ENCODE measurements at regions not wholly inside any gene's neighbourhood (a gene's known extent, or its start where the extent isn't known, plus 50 kb on each side); places are given as distances from the start of the nearest gene placed in this dataset.

DNA sequence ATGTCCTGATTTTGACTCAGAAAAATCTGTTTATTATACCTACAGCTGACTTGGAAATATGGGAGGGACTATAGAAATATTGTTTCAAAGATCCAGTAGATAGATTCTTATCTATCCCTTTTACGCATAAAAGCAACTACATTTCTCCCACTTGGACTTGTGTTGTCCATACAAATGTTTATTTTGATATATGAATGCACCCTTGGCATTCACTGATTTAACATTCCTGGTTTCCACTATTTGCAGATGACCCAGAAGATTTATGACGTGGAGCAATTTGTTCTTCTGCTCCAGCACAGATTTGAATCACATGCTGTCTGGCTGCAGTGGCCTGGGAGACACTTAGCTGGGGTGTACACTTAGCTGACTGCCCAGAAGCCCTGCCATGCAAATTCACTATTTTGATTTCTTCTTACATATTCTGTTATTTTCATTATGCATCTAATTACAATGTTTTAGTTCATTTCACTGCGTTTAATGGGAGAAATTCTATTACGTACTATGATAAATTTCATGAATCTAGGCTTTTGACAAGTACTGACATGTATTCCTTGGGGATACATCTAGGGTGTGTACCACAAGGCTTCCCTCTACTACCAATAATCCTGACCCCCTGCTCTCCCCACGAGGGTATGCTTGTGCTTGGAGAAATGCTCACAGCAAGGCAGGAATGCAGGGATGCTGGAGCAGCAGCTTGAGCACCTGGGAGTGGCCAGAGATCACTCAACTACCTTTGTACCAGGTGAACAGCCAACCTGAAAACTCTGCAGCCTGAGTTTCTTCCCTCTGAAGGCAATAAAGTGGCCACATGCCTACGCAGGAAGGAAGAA, 223.6 kb upstream of the TBL1XR1 start:
- no peak overlapping the region for H3K4me3 ChIP-seq (ENCODE audit: low read depth, low read length)
- no peak for DNase-seq (ENCODE audit: low read depth)

DNA sequence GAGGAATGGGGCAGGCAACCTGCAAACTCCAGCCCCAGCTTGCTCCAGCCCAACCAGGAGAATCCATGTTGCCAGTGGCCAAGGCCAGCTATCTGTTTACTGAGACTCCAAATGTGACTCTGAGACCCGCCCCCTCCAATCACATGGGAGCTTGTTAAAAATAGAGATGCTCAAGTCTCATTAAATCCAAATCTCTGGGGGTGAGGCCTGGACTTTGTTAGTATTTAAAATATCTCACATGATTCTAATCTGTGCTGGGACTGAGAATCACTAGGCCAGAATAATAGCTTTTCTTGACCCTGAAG, 224.2 kb upstream of the TBL1XR1 start:
- H3K4me3 ChIP-seq (ENCODE audit: low read depth, low read length) = no peak overlapping the region
- no peak for DNase-seq (ENCODE audit: low read depth)

DNA sequence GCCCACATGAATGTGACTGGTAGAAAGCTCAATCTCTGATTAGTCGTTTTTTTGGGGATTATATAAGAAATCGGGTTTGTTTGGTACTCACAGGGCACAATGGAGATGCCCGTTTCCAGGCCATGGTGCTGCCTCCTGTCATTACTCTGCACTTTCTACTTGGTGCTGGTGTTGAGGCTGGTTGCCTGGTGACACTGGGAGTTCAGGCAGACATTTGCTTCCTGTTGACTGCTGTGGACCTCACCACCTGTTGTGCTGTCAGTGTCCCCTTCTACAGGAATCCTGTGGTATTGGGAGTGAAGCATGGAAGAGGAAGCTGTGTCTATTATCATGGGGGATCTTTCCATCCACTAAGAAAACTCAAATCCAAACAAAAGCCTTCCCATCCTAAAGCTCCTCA, 227.2 kb upstream of the TBL1XR1 start:
- no peak overlapping the region for H3K4me3 ChIP-seq (ENCODE audit: low read depth, low read length)
- DNase-seq (ENCODE audit: low read depth) = no peak

GRCh38 chr3:177425042-177425441, 227.8 kb upstream of the TBL1XR1 start:
- DNase-seq (ENCODE audit: low read depth) = no peak
- no peak overlapping the region for H3K4me3 ChIP-seq (ENCODE audit: low read depth, low read length)

GRCh38 chr3:177426106-177426877, 229.0 kb upstream of the TBL1XR1 start:
- H3K4me3 ChIP-seq (ENCODE audit: low read depth, low read length) = no peak overlapping the region
- DNase-seq (ENCODE audit: low read depth) = no peak

GRCh38 chr3:177426878-177427495, 229.7 kb upstream of the TBL1XR1 start:
- H3K4me3 ChIP-seq (ENCODE audit: low read depth, low read length) = no peak overlapping the region
- no peak for DNase-seq (ENCODE audit: low read depth)

DNA sequence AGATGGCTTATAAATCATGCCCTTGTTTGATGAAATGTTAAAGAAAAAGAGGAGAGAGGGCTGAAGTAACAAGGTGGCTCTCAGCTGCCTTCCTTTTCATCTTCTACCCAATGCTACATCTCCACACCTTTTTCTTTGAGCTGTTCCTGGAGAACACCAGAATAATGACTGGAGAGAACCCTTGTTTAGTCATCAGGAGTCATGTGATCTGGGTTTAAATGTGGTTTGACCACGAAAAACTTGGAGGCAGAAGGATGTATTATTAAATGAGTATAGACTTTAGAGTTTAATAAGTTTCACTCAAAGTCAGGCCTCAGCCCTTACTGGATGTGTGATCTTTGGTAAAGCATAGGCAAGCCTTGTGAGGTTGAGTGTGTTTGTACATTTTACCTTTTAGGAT, 230.3 kb upstream of the TBL1XR1 start:
- no peak for DNase-seq (ENCODE audit: low read depth)
- H3K4me3 ChIP-seq (ENCODE audit: low read depth, low read length) = no peak overlapping the region

- DNase-seq (ENCODE audit: low read depth) = no peak
- H3K4me3 ChIP-seq (ENCODE audit: low read depth, low read length) = no peak overlapping the region
These were observed 231.8 kb upstream of the TBL1XR1 start for GRCh38 chr3:177429079-177429478.

DNA sequence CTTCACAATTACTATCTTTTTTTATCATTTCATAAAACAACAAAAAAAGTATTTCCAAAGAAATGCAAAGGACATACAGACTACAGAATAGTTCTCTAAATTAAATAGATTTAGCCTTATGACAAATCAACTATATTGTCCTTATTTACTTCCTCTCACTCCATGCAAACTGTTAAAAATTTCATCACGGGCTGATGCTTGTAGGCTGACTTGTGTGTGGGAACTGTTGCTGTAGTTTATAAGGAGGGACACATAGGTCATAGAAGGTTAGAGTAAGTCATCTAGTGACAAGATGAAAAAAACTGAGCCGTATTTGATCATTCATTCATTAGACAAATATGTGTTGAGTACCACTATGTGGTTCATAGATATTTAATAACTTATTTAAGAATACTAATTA, 232.5 kb upstream of the TBL1XR1 start:
- H3K4me3 ChIP-seq (ENCODE audit: low read depth, low read length) = no peak overlapping the region
- no peak for DNase-seq (ENCODE audit: low read depth)

DNA sequence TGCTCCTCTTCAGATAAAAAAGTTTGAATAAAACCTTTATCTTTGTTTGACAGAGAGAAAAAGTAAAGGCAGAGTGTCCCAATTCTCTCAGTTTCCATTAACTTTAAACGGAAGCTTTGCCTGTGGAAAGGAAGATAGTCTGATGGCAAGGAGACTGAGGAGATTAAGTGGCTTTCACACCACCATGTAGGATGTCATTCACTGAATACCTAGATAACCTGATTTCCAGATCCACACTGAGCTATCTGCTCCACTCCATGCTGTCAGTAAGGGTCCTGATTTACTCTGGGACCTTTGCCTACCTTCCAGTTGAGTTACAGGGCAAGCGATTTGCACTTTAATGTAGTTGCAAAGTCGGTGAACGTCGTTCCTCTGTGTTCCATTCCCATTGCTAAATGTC, 233.4 kb upstream of the TBL1XR1 start:
- H3K4me3 ChIP-seq (ENCODE audit: low read depth, low read length) = no peak overlapping the region
- DNase-seq (ENCODE audit: low read depth) = no peak

- no peak overlapping the region for H3K4me3 ChIP-seq (ENCODE audit: low read depth, low read length)
- no peak for DNase-seq (ENCODE audit: low read depth)
These were observed 234.4 kb upstream of the TBL1XR1 start for GRCh38 chr3:177431525-177432176.

GRCh38 chr3:177435301-177435700, 238.0 kb upstream of the TBL1XR1 start:
- H3K4me3 ChIP-seq (ENCODE audit: low read depth, low read length) = no peak overlapping the region
- no peak for DNase-seq (ENCODE audit: low read depth)

- no peak for DNase-seq (ENCODE audit: low read depth)
- H3K4me3 ChIP-seq (ENCODE audit: low read depth, low read length) = no peak overlapping the region
These were observed 240.4 kb upstream of the TBL1XR1 start for GRCh38 chr3:177437513-177438337.

DNA sequence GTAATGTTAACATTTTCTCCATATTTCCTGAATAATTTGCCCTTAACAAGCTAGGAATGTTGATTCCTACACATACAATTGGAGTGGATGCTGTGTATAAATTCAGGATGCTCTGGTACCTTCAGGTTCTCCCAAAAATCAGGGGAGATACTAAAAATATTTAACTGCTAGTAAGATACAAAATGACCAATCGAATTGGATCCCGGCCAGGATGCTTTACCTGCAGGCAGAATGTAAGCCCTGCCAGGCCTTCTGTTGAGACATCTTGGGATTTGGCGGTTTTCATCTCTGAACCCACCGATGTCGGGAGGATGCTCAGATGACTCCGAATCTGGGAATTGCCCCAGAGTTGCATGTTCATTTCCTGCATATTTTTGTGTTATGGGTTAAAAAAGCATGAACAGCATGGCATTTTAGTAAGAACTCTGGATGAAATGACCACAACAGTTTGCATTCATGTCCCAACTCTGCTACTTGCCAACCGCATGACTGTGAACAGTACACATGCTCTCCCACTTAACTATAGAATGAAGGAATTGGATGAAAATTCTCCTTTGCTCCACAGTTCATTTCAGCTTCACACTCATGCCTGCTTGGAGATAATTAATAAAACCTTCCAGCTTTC, 241.4 kb upstream of the TBL1XR1 start:
- no peak overlapping the region for H3K4me3 ChIP-seq (ENCODE audit: low read depth, low read length)
- no peak for DNase-seq (ENCODE audit: low read depth)

- no peak overlapping the region for H3K4me3 ChIP-seq (ENCODE audit: low read depth, low read length)
- no peak for DNase-seq (ENCODE audit: low read depth)
These were observed 242.5 kb upstream of the TBL1XR1 start for GRCh38 chr3:177439694-177440269.

DNA sequence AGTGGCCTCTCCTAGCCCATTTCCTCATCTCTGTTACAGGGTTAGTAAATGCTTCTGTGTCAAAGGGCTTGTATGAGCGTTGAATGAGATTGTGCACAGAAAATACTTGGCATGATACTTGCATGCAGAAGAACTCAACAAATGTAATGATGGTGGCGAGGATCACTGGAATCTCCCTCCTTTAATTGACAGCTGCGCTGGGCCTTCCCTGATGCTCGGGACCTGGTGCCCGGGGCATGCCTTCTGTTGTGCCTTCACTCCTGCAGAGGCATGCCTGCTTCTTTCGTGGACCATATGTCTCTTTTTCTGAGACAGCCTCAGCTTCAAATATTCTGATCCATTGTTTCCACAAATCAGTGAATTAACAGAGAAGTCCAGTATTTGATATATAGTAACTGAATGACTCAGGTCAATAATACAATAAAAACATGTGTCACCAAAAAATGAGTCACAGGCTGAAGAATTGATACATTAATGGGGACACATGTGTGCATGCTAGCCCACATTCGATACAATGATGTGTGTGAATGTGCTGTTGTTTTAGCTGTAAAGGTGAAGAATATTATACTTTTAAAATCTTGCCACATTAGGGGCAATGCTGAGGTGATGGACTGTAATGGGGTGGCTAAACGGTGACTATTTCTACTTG, 243.3 kb upstream of the TBL1XR1 start:
- DNase-seq (ENCODE audit: low read depth) = no peak
- no peak overlapping the region for H3K4me3 ChIP-seq (ENCODE audit: low read depth, low read length)

- no peak for DNase-seq (ENCODE audit: low read depth)
- no peak overlapping the region for H3K4me3 ChIP-seq (ENCODE audit: low read depth, low read length)
These were observed 244.1 kb upstream of the TBL1XR1 start for GRCh38 chr3:177441276-177441812.

Measured in skeletal muscle cell (primary cell).